ENCODE measurements at regions not wholly inside any gene's neighbourhood (a gene's known extent, or its start where the extent isn't known, plus 50 kb on each side); places are given as distances from the start of the nearest gene placed in this dataset.

DNA sequence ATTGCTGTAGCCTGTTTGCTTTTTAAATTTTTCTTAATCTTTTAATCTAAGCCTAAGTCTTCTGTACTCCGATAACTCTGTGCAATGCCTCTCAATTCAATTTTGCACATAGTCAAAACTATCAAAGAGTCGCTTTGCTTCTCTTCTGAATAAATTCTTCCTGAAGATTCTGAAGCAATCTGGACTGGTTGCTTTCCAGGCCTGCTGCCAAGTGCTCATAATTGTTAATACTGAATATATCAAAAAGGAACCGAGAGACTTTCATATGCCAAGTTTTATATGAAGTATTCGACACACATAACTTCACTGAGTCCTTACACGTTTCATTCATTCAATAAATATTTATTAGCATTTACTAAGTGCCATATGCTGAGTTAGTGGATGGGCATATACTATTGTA is 91.3 kb downstream of the EDNRB start:
- no peak for TF ChIP-seq CBFB (CRISPR knock-in tag; IDR thresholded peaks at IDR 0.05; ENCODE audit: low read depth)
- TF ChIP-seq, protein P1, sequence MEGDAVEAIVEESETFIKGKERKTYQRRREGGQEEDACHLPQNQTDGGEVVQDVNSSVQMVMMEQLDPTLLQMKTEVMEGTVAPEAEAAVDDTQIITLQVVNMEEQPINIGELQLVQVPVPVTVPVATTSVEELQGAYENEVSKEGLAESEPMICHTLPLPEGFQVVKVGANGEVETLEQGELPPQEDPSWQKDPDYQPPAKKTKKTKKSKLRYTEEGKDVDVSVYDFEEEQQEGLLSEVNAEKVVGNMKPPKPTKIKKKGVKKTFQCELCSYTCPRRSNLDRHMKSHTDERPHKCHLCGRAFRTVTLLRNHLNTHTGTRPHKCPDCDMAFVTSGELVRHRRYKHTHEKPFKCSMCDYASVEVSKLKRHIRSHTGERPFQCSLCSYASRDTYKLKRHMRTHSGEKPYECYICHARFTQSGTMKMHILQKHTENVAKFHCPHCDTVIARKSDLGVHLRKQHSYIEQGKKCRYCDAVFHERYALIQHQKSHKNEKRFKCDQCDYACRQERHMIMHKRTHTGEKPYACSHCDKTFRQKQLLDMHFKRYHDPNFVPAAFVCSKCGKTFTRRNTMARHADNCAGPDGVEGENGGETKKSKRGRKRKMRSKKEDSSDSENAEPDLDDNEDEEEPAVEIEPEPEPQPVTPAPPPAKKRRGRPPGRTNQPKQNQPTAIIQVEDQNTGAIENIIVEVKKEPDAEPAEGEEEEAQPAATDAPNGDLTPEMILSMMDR (IDR thresholded peaks at IDR 0.05): no peak
- TF ChIP-seq GABPB1 (CRISPR knock-in tag; IDR thresholded peaks at IDR 0.05): no peak
- TF ChIP-seq AFF4 (CRISPR knock-in tag; IDR thresholded peaks at IDR 0.05; ENCODE audit: borderline replicate concordance): no peak

Measured in WTC11 (cell line).